CD4-positive, alpha-beta T cell treated with Interleukin-4 for 1 hour (primary cell): ENCODE measurements at regions not wholly inside any gene's neighbourhood (a gene's known extent, or its start where the extent isn't known, plus 50 kb on each side); places are given as distances from the start of the nearest gene placed in this dataset.

Experiments used
- DNase-seq, 2 donors: peaks; one replicate each; pipeline ENCODE4 v3.0.0-alpha.2; 2020 to 2022

DNA sequence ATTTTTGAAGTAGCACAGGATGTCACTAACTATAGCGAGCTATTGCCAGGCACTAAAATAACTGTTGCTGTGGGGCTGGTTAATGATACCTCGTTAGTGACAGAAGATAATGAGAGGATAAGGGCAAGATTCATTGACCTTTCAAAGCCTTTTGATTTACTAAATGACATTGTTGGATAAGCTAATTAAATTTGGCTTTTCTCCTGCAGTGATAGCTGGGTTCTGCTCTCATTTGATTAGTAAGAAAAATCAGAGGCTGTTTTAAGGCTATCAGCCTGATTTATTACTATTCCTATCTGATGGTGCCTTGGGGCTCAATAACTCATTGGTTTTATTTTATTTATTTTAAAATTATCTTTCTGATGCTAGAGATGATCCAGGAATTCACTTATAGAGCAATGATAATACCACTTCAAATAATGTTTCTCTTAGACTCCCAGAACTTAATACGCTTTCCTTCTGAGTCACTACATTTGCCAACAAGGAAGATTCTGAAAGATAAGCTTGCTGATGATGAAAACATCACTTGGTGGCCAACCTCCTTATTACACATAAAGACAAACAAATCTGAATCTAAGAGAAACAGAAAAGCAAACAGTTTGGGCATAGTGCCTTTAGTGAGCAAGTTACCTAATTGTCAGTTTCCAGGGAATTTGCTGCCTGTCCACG is 501.3 kb upstream of the ARGLU1 start:
- no peak for DNase-seq

DNA sequence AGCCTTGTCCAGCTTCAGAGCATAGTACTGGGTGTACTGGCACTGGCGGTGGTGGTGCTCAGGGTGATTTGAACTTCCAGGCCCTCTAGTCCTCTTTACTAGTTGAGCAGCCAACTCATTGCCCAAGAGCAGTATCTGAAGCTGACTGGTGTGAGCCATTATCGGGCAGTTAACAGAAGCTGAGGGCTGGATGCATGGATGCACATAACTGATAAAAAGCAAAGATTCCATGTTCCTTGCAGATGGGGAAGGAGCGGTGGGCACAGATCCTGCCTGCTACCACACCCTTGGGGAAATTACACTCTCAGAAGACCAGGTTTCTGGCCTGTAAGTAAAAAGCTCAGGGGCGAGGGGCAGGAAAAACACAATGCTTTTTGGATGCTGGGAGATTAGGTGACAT is 499.4 kb upstream of the ARGLU1 start:
- no peak for DNase-seq

GRCh38 chr13:107066355-107066754 is 498.4 kb upstream of the ARGLU1 start:
- DNase-seq, result no peak

- no peak for DNase-seq
These were observed 497.1 kb upstream of the ARGLU1 start for GRCh38 chr13:107065036-107065435.

- no peak for DNase-seq
These were observed 489.2 kb upstream of the ARGLU1 start for GRCh38 chr13:107057028-107057631.

GRCh38 chr13:107043021-107043956 is 475.4 kb upstream of the ARGLU1 start:
- DNase-seq, result no peak

- no peak for DNase-seq
These were observed 467.8 kb upstream of the ARGLU1 start for GRCh38 chr13:107035778-107036177.

- no peak for DNase-seq
These were observed 467.2 kb upstream of the ARGLU1 start for GRCh38 chr13:107035186-107035585.

DNA sequence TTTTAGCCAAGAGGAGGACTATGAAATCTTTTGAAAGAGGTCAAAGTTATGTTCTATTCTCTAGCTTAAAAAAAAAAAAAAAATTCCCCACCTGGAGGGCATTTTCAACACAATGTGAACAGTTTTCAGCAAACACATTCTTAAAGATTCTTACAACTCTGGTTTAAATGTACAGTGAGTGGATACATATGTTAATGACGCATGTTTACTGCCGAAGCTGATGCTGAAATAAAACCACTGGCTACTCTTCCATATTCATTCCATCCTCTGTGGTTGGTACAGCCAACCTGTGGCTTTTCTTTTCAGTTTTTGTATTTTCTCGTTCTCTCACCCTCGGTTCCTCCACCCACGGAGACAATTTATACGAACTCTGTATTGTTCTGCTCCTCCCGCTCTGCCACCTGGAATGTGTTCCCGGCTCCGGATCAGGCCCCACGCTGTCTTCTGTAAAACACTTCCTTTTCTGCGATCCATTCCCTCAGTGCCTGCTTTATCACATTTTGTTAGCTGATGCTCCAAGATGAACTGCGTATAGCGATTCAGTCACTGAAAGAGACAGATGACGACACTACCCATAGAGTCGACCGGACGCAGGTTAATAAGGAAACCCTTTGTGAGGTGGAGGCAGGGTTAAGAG is 466.4 kb upstream of the ARGLU1 start:
- no peak for DNase-seq

DNA sequence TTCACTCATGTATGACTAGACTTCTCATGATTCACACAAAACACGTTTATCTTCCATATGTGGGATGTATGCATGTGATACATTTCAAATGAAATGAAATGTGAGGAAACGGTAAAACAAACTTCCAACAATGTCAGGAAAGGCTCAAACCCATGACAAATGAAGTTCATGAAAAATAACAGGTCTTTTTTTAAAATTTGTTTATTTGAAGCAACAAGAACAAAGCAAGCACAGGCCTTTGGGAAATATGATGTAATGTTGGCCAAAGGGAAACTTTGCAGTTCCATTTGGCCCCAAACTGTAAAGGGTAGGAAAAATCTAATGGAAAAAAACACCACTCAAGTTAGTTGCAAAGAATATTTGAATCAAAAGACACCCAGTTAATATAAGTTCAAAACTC is 463.8 kb upstream of the ARGLU1 start:
- DNase-seq, result no peak

DNA sequence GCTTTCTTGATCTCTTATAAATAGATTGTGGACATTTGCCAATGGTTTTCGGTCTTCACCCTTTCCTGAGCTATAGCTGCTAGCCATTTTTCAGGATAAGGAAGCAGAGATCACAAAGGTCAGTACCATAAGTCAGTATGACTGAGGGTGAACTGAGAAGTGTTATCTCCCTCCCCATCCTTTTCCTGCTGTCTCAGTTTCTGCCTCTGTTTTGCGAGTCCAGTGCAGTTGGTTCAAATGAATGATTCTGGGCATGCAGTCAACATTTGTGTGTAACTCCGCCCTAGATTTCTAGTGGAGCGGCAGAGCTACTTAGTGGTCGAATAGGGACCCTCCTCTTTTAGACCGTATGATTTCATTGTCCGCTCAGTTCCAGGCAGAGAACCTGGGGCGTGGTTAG is 460.8 kb upstream of the ARGLU1 start:
- DNase-seq, result no peak

DNA sequence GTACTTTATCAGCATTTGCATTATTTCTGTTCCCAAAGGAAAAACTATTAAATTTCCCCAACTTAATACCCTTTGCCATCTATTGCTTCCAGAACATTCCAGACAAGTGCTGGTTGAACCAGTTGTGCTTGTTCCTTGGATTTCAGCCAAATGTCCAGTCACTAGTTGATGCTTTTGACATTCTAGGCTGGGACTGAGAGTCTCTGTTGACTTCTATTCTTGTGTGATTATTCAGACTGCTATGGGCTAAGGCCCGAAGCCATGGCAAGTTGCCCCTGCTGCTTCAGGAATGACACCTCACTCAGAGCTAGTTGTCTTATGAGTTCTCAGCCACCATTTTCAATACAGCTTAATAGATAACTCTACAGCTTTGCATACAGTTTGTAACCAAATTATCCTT is 458.1 kb upstream of the ARGLU1 start:
- no peak for DNase-seq

DNA sequence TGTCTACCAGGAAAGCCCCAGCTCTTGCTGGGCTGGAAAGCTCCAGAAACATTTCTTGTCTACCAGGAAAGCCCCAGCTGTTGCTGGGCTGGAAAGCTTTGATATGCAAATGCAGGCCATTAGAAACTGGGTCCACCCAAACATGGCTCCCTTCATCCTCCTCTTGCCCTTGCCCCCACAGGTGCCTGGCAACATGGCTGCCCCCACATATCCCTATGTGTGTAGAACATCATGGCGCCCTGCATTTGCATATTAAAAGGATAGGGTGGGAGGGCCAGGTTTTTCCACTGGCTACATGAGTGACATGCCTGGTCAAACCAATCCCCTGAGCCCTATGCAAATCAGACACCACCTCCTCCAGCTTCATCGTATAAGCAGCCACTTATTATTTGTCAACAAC is 455.4 kb upstream of the ARGLU1 start:
- no peak for DNase-seq

DNA sequence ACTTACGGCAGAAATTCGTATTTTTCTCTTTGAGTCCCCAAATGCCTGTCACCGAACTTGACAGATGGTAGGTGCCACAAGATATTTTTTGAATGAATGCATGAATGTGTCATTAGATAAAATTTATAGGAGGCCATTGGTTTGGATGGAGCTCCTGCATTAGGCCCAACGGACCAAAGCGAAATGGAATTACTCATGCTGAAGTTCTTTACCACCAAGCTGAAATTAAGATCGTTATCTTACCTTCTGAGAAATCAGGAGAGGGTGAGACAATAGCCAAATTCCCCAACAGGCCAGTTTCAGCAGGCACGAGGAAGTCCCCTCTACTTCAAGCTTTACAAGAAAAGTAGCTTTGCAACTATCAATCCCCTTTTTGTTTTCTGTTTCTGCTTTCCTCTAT is 452.5 kb upstream of the ARGLU1 start:
- DNase-seq, result no peak

DNA sequence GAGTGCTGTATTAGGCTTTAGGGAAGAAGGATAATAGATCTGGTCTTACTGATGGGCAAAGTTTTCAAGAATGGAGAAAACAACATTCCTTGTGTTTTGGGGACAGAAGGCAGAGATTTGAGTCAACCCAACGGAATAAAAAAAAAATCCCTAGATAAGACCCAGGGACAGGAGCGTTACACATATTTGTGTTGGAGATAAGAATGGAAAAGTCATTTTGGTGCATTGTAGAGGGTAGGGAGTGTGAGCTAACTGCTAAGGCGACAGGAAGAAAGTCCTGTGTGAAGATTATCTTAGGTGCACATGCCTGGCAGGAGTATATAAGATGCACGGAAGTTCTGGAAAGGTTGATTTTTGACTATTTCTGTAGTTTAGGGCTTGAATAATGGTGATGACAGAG is 450.3 kb upstream of the ARGLU1 start:
- DNase-seq, result no peak

DNA sequence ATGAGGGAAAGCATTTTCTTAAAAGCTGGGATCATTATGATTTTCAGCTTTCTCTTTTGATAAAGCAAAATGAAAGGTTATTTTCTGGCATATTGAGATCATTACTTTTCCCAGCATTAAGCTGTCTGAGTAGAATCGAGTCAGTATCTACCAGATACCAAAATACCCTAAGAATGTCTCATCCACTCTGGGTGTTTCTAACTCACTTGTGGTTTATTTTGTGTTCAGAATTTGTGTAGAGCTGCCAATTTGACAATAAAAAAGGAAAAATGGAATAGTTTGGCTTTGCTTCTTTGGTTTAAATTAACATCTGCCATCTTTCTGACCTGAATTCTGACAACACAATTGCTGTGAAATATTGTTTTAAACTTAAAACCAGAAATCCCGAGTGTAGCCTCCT is 438.7 kb upstream of the ARGLU1 start:
- DNase-seq, result no peak

GRCh38 chr13:107005577-107005976 is 437.6 kb upstream of the ARGLU1 start:
- DNase-seq, result no peak

- DNase-seq, result no peak
These were observed 436.0 kb upstream of the ARGLU1 start for GRCh38 chr13:107003911-107004310.

- DNase-seq, result no peak
These were observed 430.7 kb upstream of the ARGLU1 start for GRCh38 chr13:106998664-106999063.

DNA sequence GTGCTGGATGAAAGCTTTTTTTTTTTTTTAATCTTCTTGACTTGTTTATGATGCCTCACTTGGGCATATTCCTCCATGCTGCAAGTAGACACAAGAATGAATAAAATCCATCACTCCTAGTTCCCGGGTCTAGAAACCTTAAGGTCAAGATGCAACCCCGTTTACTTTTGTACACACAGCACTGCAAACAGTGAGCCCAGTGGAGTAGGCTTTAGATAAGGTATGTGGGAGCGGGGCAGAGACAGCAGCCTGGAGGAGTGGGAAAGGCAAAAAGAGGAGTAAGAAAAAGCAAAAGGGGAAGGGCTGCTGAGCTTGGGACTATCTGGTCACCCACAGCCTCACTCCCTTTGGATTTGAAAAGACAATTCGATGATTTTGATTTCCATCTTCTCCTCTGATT is 429.8 kb upstream of the ARGLU1 start:
- no peak for DNase-seq

DNA sequence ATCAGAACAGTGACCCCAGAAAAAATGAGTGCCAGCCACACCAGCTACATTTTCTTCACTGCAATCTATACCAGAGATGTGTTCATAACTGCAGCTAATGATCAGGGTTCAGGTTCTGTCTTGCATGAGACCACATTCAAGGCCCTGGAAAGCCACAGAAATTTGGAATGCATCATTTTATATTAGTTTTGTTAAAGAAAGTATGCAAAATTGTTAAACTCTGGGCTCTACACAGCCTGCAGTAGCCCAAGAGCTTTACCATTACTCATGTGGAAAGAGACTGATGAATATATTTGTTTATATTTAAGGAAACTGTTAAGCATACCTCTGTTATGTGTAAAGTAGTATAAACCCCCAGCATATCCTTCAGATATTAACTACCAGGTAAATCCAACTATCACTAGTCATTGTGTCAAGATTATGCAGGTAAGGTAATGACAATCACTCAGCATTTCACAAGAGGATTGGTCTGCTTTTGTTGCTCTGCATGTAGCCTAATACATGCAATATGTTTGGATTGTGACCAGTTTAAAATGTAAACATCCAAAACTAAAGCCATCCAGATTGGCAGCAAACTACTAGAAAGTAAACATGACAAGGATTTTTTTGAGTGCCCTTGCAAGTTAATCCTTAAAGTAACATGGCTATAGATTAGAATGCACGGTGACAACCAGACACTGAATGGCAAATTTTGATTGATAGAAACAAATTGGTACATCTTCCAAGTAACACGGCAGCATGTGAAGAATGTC is 429.1 kb upstream of the ARGLU1 start:
- DNase-seq, result no peak

GRCh38 chr13:106990594-106990993 is 422.7 kb upstream of the ARGLU1 start:
- DNase-seq, result no peak

GRCh38 chr13:106989876-106990275 is 421.9 kb upstream of the ARGLU1 start:
- DNase-seq, result no peak
